ENCODE measurements at regions not wholly inside any gene's neighbourhood (a gene's known extent, or its start where the extent isn't known, plus 50 kb on each side); places are given as distances from the start of the nearest gene placed in this dataset.

- TF ChIP-seq CTCF (IDR thresholded peaks at IDR 0.05) (no peak), POLR2A (IDR thresholded peaks at IDR 0.05) (no peak)
Measured at GRCh38 chr6:9481292-9482029, 933.4 kb downstream of the TFAP2A start.

All from vagina (tissue), 2 donors.